DOHH2 (cell line): ENCODE measurements at regions not wholly inside any gene's neighbourhood (a gene's known extent, or its start where the extent isn't known, plus 50 kb on each side); places are given as distances from the start of the nearest gene placed in this dataset.

Source experiments
- H3F3A ChIP-seq: fragments of 200-600 bp; sonication (generic), shearing (Covaris generic); 2 replicates; pipeline ENCODE4 v1.6.0; 2016; ENCODE audit warnings: antibody characterized with exemption, mild to moderate bottlenecking; ENCODE audit not compliant: control insufficient read depth, insufficient read depth
- H3K27ac ChIP-seq: fragments of 200-600 bp; sonication (generic); 2 replicates; pipeline ENCODE4 v1.5.1; 2014; ENCODE audit warnings: low read depth, mild to moderate bottlenecking, low read length, moderate library complexity
- H3K27me3 ChIP-seq: fragments of 200-600 bp; sonication (generic); 2 replicates; pipeline ENCODE4 v1.6.1; 2014; ENCODE audit warnings: mild to moderate bottlenecking, low read length, mixed read lengths; ENCODE audit not compliant: control insufficient read depth
- H3K36me3 ChIP-seq: fragments of 200-600 bp; sonication (generic); 2 replicates; pipeline ENCODE4 v1.6.1; 2014; ENCODE audit warnings: mild to moderate bottlenecking, low read length, moderate library complexity, mixed read lengths; ENCODE audit not compliant: control insufficient read depth
- H3K4me1 ChIP-seq: fragments of 200-600 bp; sonication (generic); 2 replicates; pipeline ENCODE4 v1.6.1; 2014; ENCODE audit warnings: mild to moderate bottlenecking, low read length, mixed read lengths; ENCODE audit not compliant: control insufficient read depth
- H3K4me2 ChIP-seq: fragments of 200-600 bp; sonication (generic); 2 replicates; pipeline ENCODE4 v1.6.0; 2014; ENCODE audit warnings: mild to moderate bottlenecking, low read length, moderate library complexity
- H3K4me3 ChIP-seq: fragments of 200-600 bp; sonication (generic); 2 replicates; pipeline ENCODE4 v1.5.1; 2014; ENCODE audit warnings: mild to moderate bottlenecking, low read length, mixed read lengths
- H3K79me2 ChIP-seq: fragments of 200-600 bp; sonication (generic); 2 replicates; pipeline ENCODE4 v1.6.1; 2014; ENCODE audit warnings: mild to moderate bottlenecking, low read length, mixed read lengths; ENCODE audit not compliant: control insufficient read depth
- H3K9me2 ChIP-seq: fragments of 200-600 bp; sonication (generic); replicated peaks from 2 replicates; pipeline ENCODE4 v1.6.1; 2014; ENCODE audit warnings: mild to moderate bottlenecking, low read length, mixed read lengths; ENCODE audit not compliant: control insufficient read depth
- H3K9me3 ChIP-seq: fragments of 200-600 bp; sonication (generic); 2 replicates; pipeline ENCODE4 v1.6.1; 2014; ENCODE audit warnings: antibody characterized with exemption, low read length, mixed read lengths; ENCODE audit not compliant: control insufficient read depth, insufficient read depth
- H4K20me1 ChIP-seq: fragments of 200-600 bp; sonication (generic); 2 replicates; pipeline ENCODE4 v1.6.0; 2014; ENCODE audit warnings: low read depth, mild to moderate bottlenecking, antibody characterized with exemption, low read length, moderate library complexity; ENCODE audit not compliant: control insufficient read depth, insufficient read depth
- EZH2phosphoT487 ChIP-seq: fragments of 200-600 bp; sonication (generic); IDR thresholded peaks from 2 replicates; pipeline ENCODE4 v1.6.1; 2017; ENCODE audit warnings: borderline replicate concordance, mild to moderate bottlenecking, antibody characterized with exemption, low read length, moderate library complexity, mixed read lengths
- TF ChIP-seq, protein P1 (sequence below): fragments of 200-600 bp; sonication (generic); IDR thresholded peaks from one replicate; pipeline ENCODE4 v1.5.1; 2014; ENCODE audit warnings: antibody characterized with exemption, mild to moderate bottlenecking, low read depth, low read length; ENCODE audit not compliant: poor library complexity, severe bottlenecking

DNA sequence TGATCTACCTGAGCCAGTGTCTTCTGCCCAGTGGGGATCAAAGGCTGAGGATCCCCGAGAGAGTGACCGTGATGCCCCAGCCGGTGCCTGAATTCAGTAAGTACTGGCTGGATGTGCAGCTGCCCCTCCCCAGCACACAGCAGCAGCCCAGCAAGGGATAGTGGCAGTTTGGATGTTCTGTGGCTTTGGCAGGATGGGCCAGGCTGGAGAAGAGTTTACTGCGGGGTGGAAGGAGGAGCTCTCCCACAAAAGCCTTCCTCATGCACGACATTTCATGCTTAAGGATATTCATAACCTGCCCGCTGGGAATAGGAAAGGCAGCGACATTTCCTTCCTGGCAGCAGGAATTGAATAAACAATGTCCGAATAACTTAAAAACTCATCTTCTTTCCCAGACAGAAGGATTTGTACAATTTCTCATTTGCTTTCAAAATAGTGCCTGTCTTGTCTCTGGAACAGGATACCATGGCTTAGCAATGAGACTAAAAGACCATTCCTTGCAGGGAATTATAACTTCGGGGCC is 135.6 kb upstream of the PRMT8 start:
- H3K4me2 ChIP-seq, result no peak overlapping the region
- H3F3A ChIP-seq, result no peaks in the 10 kb centered on the region
- H3K9me2 ChIP-seq, result no peaks in the 10 kb centered on the region
- H3K27me3 ChIP-seq, result peaks cover 16% of the 10 kb centered on the region; the same call in 1 of the 2 replicates
- no peak overlapping the region for H3K4me3 ChIP-seq
- H3K79me2 ChIP-seq, result no peaks in the 10 kb centered on the region
- H3K9me3 ChIP-seq, result no peaks in the 10 kb centered on the region
- TF ChIP-seq, protein P1, sequence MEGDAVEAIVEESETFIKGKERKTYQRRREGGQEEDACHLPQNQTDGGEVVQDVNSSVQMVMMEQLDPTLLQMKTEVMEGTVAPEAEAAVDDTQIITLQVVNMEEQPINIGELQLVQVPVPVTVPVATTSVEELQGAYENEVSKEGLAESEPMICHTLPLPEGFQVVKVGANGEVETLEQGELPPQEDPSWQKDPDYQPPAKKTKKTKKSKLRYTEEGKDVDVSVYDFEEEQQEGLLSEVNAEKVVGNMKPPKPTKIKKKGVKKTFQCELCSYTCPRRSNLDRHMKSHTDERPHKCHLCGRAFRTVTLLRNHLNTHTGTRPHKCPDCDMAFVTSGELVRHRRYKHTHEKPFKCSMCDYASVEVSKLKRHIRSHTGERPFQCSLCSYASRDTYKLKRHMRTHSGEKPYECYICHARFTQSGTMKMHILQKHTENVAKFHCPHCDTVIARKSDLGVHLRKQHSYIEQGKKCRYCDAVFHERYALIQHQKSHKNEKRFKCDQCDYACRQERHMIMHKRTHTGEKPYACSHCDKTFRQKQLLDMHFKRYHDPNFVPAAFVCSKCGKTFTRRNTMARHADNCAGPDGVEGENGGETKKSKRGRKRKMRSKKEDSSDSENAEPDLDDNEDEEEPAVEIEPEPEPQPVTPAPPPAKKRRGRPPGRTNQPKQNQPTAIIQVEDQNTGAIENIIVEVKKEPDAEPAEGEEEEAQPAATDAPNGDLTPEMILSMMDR, result no peak
- no peak for TF ChIP-seq EZH2phosphoT487
- no peaks in the 10 kb centered on the region for H3K36me3 ChIP-seq
- H4K20me1 ChIP-seq, result no peaks in the 10 kb centered on the region
- H3K4me1 ChIP-seq, result no peaks in the 10 kb centered on the region
- H3K27ac ChIP-seq, result no peak overlapping the region

GRCh38 chr12:3357950-3358525 is 133.0 kb upstream of the PRMT8 start:
- no peaks in the 10 kb centered on the region for H4K20me1 ChIP-seq
- no peak overlapping the region for H3K4me3 ChIP-seq
- H3K9me3 ChIP-seq, result no peaks in the 10 kb centered on the region
- H3K79me2 ChIP-seq, result no peaks in the 10 kb centered on the region
- no peak overlapping the region for H3K4me2 ChIP-seq
- no peak overlapping the region for H3K27ac ChIP-seq
- TF ChIP-seq, protein P1, result no peak
- no peak for TF ChIP-seq EZH2phosphoT487
- H3K4me1 ChIP-seq, result peaks cover under 1% of the 10 kb centered on the region
- H3K9me2 ChIP-seq, result no peaks in the 10 kb centered on the region
- no peaks in the 10 kb centered on the region for H3K36me3 ChIP-seq
- H3K27me3 ChIP-seq, result peaks cover 9% of the 10 kb centered on the region; the same call in 1 of the 2 replicates
- H3F3A ChIP-seq, result no peaks in the 10 kb centered on the region

- Histone ChIP-seq H3K4me1 (peaks cover 11% of the 10 kb centered on the region), H3K79me2 (no peaks in the 10 kb centered on the region), H4K20me1 (no peaks in the 10 kb centered on the region), H3K36me3 (no peaks in the 10 kb centered on the region), H3K27me3 (peaks cover 9% of the 10 kb centered on the region; the same call in 1 of the 2 replicates), H3K9me3 (no peaks in the 10 kb centered on the region), H3K4me3 (no peak overlapping the region), H3K27ac (no peak overlapping the region), H3F3A (no peaks in the 10 kb centered on the region), H3K4me2 (no peak overlapping the region), H3K9me2 (no peaks in the 10 kb centered on the region)
- TF ChIP-seq, protein P1, result no peak
- no peak for TF ChIP-seq EZH2phosphoT487
Measured at GRCh38 chr12:3359478-3359877, 131.5 kb upstream of the PRMT8 start.
